ENCODE measurements at regions not wholly inside any gene's neighbourhood (a gene's known extent, or its start where the extent isn't known, plus 50 kb on each side); places are given as distances from the start of the nearest gene placed in this dataset.

DNA sequence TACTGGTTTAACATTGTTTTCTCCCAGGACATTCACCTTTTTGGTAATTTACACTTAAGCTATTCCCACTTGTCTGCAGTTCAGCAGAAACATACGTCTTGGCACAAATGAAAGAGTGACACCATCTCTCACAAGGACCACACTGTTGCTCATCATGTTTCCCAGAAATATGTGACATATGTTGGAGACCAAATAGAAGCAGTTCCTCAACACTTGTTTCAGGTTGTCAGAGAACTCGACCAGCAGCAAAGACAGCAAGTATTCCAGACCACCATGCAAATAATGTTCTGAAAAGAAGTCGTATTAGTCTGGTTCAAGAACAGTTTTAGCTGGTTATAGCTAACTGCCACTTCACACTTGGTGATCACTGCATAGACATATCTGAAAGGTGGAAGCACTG is 81.3 kb upstream of the KLF6 start:
- TF ChIP-seq, protein P1, sequence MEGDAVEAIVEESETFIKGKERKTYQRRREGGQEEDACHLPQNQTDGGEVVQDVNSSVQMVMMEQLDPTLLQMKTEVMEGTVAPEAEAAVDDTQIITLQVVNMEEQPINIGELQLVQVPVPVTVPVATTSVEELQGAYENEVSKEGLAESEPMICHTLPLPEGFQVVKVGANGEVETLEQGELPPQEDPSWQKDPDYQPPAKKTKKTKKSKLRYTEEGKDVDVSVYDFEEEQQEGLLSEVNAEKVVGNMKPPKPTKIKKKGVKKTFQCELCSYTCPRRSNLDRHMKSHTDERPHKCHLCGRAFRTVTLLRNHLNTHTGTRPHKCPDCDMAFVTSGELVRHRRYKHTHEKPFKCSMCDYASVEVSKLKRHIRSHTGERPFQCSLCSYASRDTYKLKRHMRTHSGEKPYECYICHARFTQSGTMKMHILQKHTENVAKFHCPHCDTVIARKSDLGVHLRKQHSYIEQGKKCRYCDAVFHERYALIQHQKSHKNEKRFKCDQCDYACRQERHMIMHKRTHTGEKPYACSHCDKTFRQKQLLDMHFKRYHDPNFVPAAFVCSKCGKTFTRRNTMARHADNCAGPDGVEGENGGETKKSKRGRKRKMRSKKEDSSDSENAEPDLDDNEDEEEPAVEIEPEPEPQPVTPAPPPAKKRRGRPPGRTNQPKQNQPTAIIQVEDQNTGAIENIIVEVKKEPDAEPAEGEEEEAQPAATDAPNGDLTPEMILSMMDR (IDR thresholded peaks at IDR 0.05), result no peak
- TF ChIP-seq POLR2AphosphoS5 (IDR thresholded peaks at IDR 0.05; ENCODE audit: low read depth, low read length) (no peak), TCF7L2 (IDR thresholded peaks at IDR 0.05; ENCODE audit: low read depth, low read length) (no peak)
- TF ChIP-seq, protein P2, sequence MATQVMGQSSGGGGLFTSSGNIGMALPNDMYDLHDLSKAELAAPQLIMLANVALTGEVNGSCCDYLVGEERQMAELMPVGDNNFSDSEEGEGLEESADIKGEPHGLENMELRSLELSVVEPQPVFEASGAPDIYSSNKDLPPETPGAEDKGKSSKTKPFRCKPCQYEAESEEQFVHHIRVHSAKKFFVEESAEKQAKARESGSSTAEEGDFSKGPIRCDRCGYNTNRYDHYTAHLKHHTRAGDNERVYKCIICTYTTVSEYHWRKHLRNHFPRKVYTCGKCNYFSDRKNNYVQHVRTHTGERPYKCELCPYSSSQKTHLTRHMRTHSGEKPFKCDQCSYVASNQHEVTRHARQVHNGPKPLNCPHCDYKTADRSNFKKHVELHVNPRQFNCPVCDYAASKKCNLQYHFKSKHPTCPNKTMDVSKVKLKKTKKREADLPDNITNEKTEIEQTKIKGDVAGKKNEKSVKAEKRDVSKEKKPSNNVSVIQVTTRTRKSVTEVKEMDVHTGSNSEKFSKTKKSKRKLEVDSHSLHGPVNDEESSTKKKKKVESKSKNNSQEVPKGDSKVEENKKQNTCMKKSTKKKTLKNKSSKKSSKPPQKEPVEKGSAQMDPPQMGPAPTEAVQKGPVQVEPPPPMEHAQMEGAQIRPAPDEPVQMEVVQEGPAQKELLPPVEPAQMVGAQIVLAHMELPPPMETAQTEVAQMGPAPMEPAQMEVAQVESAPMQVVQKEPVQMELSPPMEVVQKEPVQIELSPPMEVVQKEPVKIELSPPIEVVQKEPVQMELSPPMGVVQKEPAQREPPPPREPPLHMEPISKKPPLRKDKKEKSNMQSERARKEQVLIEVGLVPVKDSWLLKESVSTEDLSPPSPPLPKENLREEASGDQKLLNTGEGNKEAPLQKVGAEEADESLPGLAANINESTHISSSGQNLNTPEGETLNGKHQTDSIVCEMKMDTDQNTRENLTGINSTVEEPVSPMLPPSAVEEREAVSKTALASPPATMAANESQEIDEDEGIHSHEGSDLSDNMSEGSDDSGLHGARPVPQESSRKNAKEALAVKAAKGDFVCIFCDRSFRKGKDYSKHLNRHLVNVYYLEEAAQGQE (IDR thresholded peaks at IDR 0.05; ENCODE audit: insufficient read depth in 1 of 2, low read depth in 2 of 2, low read length in 1 of 2), result no peak

Data from Panc1 (cell line).